ENCODE measurements at regions not wholly inside any gene's neighbourhood (a gene's known extent, or its start where the extent isn't known, plus 50 kb on each side); places are given as distances from the start of the nearest gene placed in this dataset.

GRCh38 chr9:88721025-88721424, 186.0 kb downstream of the NXNL2 start:
- TF ChIP-seq MAX (IDR thresholded peaks at IDR 0.05): no peak
- no peak for TF ChIP-seq HOXB5 (CRISPR knock-in tag; IDR thresholded peaks at IDR 0.05)
